HepG2 (cell line): ENCODE measurements at regions not wholly inside any gene's neighbourhood (a gene's known extent, or its start where the extent isn't known, plus 50 kb on each side); places are given as distances from the start of the nearest gene placed in this dataset.

Experiments
- ATAC-seq: fragments of 200-7000 bp; cut with Tn5 transposase; 3 replicates; pipeline ENCODE4 v1.9.1; 2020; ENCODE audit warnings: mild to moderate bottlenecking, moderate library complexity
- BruUV-seq: library from RNA; stranded (reverse); fragments of 400-500 nt; replicated peaks from 2 replicates; lab custom pipeline; 2021; lab: Mats Ljungman, UMichigan
- CTCF ChIA-PET: fragments of 300-600 bp; formaldehyde crosslinking; extraction: SDS; loops from one replicate; lab custom pipeline; 2021; ENCODE audit warnings: low total read pairs, inconsistent platforms, low intra/inter-chr PET ratio; lab: Yijun Ruan, JAX
- POLR2A ChIA-PET: fragments of 350-600 bp; sonication (Branson Sonifier 250); formaldehyde crosslinking; loops from one replicate; lab custom pipeline; 2020; ENCODE audit warnings: antibody characterized with exemption, inconsistent platforms; lab: Yijun Ruan, JAX
- DNase-seq: peaks from one replicate; pipeline ENCODE4 v3.0.0-alpha.2; 2015; ENCODE audit warnings: low spot score
- FAIRE-seq: peaks from 3 replicates; lab custom pipeline; 2011; peaks lifted over from hg19 to GRCh38; lab: Jason Lieb, UNC
- H2AFZ ChIP-seq: one replicate; pipeline ENCODE4 v1.6.1; 2011; ENCODE audit warnings: low read length, inconsistent platforms
- H3K27ac ChIP-seq: fragments of 300-600 bp; 3 replicates; pipeline ENCODE4 v1.8.0; 2011; ENCODE audit warnings: mixed run types, mild to moderate bottlenecking, mixed read lengths, low read length, inconsistent platforms; ENCODE audit not compliant: insufficient read depth; ENCODE audit errors: extremely low read length
- H3K27me3 ChIP-seq, 2 experiments: fragments of 200-600 bp in 1 of 2; 2 replicates in 1 of 2; 3 replicates in 1 of 2; pipeline versions ENCODE4 v1.6.0 to v1.8.0; 2011; ENCODE audit warnings: low read length in 2 of 2, mild to moderate bottlenecking in 2 of 2, moderate library complexity in 2 of 2, inconsistent platforms in 1 of 2; ENCODE audit not compliant: insufficient read depth in 2 of 2, control insufficient read depth in 1 of 2
- H3K36me3 ChIP-seq, 2 experiments: fragments of 200-600 bp in 1 of 2; replicated peaks in 1 of 2; 2 replicates in 1 of 2; 3 replicates in 1 of 2; pipeline versions ENCODE4 v1.5.1 to v1.8.0; 2011; ENCODE audit warnings: low read length in 2 of 2, inconsistent platforms in 1 of 2; ENCODE audit not compliant: insufficient read depth in 2 of 2, control insufficient read depth in 1 of 2
- H3K4me1 ChIP-seq: 2 replicates; pipeline ENCODE4 v1.5.1; 2012; ENCODE audit warnings: low read length, inconsistent platforms; ENCODE audit not compliant: insufficient read depth
- H3K4me2 ChIP-seq: 2 replicates; pipeline ENCODE4 v1.6.0; 2011; ENCODE audit warnings: low read depth, low read length, inconsistent platforms
- H3K4me3 ChIP-seq, 3 experiments: fragments of 200-600 bp in 1 of 3; sonication (generic), shearing (Covaris generic) in 1 of 3; replicated peaks in 1 of 3; 2 replicates each; pipeline ENCODE4 v1.5.1; 2011 to 2016; ENCODE audit warnings: low read length in 3 of 3, inconsistent platforms in 2 of 3, low read depth in 2 of 3, mild to moderate bottlenecking in 2 of 3, control low read depth in 1 of 3, mixed read lengths in 1 of 3; ENCODE audit not compliant: insufficient read depth in 1 of 3
- H3K79me2 ChIP-seq: one replicate; pipeline ENCODE4 v1.6.1; 2011; ENCODE audit warnings: low read length, inconsistent platforms; ENCODE audit not compliant: insufficient read depth
- H3K9ac ChIP-seq: 2 replicates; pipeline ENCODE4 v1.6.0; 2011; ENCODE audit warnings: mild to moderate bottlenecking, low read depth, low read length, inconsistent platforms; ENCODE audit not compliant: insufficient read depth
- H3K9me3 ChIP-seq: 2 replicates; pipeline ENCODE4 v1.5.1; 2012; ENCODE audit warnings: mild to moderate bottlenecking, low read length
- H4K20me1 ChIP-seq: 2 replicates; pipeline ENCODE4 v1.6.0; 2011; ENCODE audit warnings: inconsistent platforms, mild to moderate bottlenecking, low read length, moderate library complexity; ENCODE audit not compliant: insufficient read depth
- CEBPZ ChIP-seq: IDR thresholded peaks from 2 replicates; pipeline ENCODE4 v1.6.1; 2012; ENCODE audit warnings: low read length, improper control_type of control experiment
- CENPT ChIP-seq: sonication (generic); formaldehyde crosslinking; IDR thresholded peaks from 2 replicates; pipeline ENCODE4 v1.8.0; 2022; ENCODE audit warnings: low read depth, mild to moderate bottlenecking, moderate library complexity, missing genetic modification reagents
- NFYB ChIP-seq: sonication (generic); formaldehyde crosslinking; IDR thresholded peaks from 2 replicates; pipeline ENCODE4 v1.4.0; 2020; ENCODE audit warnings: missing genetic modification reagents
- PHB2 ChIP-seq: fragments of 450-650 bp; IDR thresholded peaks from 2 replicates; pipeline ENCODE4 v1.6.1; 2018; ENCODE audit not compliant: partially characterized antibody
- SOX13 ChIP-seq, 3 experiments: fragments of 450-650 bp in 1 of 3; sonication (generic) in 1 of 3; formaldehyde crosslinking in 1 of 3; IDR thresholded peaks in 2 of 3; conservative IDR thresholded peaks in 1 of 3; 2 replicates each; pipeline versions ENCODE4 v1.5.0 to v1.6.1; 2016 to 2020; ENCODE audit warnings: antibody characterized with exemption in 1 of 3, mild to moderate bottlenecking in 1 of 3, missing compliant biosample characterization in 1 of 3, missing genetic modification reagents in 1 of 3, moderate library complexity in 1 of 3
- ZC3H4 ChIP-seq: sonication (generic); formaldehyde crosslinking; IDR thresholded peaks from 2 replicates; pipeline ENCODE4 v1.4.0; 2020; ENCODE audit warnings: missing genetic modification reagents, borderline replicate concordance
- ZNF12 ChIP-seq: sonication (generic); formaldehyde crosslinking; IDR thresholded peaks from 2 replicates; pipeline ENCODE4 v1.5.0; 2020; ENCODE audit warnings: missing genetic modification reagents
- ZNF33B ChIP-seq: sonication (generic); formaldehyde crosslinking; IDR thresholded peaks from 2 replicates; pipeline ENCODE4 v1.5.1; 2020; ENCODE audit warnings: mild to moderate bottlenecking, missing genetic modification reagents
- ZNF484 ChIP-seq: sonication (generic); formaldehyde crosslinking; IDR thresholded peaks from 2 replicates; pipeline ENCODE4 v1.5.1; 2020; ENCODE audit warnings: mild to moderate bottlenecking, low read depth, missing genetic modification reagents, borderline replicate concordance
- WGBS: methylation state at CpG from one replicate; pipeline ENCODE4 v1.1.6; 2017; ENCODE audit warnings: low lambda C conversion rate; 5-methylcytosine and 5-hydroxymethylcytosine counted together
- in situ Hi-C: cut with HindIII; loops from 2 replicates; pipeline ENCODE4 v1.10.0; 2017; ENCODE audit warnings: low pct_unique_long_range_greater_than_20kb; ENCODE audit not compliant: extremely low pct_ligation_motif_present
- intact Hi-C: fragments of 100-400 bp; cut with micrococcal nuclease; formaldehyde crosslinking; loops from one replicate; pipeline ENCODE4 v1.10.0; 2022; ENCODE audit not compliant: unreplicated experiment
- TF ChIP-seq, protein P1 (sequence below): sonication (generic); formaldehyde crosslinking; IDR thresholded peaks from 2 replicates; pipeline ENCODE4 v1.8.0; 2022; ENCODE audit warnings: mild to moderate bottlenecking, missing genetic modification reagents; ENCODE audit not compliant: insufficient replicate concordance

DNA sequence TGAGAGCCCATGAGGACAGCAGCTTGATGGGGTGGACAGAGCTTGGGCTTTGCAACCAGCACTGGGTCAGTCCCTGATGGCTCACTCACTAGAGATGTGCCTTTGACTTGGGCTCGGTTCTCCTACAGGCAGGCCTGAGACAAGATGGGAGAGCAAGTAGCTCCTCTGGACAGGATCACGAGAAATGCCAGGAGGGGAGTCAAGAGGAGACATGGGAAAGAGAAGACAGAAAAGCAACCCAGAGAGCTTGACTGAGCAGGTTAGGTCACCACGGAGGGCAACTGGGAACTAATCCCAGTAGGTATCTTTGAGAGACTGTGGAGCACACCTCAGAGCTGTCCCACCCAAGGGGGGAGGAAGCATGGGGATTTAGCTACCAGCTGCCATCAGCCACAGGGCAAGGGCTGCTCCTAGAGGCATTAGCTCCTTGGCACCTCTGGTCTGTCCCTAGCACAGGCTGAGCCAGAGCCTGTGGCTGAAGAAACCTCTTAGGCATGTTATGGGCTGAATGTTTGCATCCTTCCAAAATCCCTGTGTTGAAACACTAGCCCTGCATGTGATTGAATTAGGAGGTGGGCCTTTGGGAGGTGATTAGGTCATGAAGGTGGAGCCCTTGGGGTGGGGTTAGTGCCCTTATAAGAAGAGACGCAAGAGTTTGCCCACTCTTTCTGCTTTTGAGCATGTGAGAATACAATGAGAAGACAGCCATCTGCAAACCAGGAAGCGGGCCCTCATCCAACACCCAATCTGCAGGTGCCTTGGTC lies 145.6 kb downstream of the SMIM20 start:
- CTCF ChIA-PET: no interaction called here
- Histone ChIP-seq H3K9me3 (no peaks in the 10 kb centered on the region), H3K9ac (no peak overlapping the region), H3K79me2 (no peaks in the 10 kb centered on the region), H4K20me1 (no peaks in the 10 kb centered on the region), H2AFZ (no peak overlapping the region), H3K27ac (no peak overlapping the region), H3K4me1 (no peaks in the 10 kb centered on the region), H3K4me2 (no peak overlapping the region), H3K4me3 (no peak overlapping the region), H3K36me3 (no peaks in the 10 kb centered on the region), H3K27me3 (no peaks in the 10 kb centered on the region)
- POLR2A ChIA-PET: no interaction called here
- FAIRE-seq (no peak), ATAC-seq (no peak), DNase-seq (no peak)
- TF ChIP-seq NFYB (CRISPR knock-in tag) (no peak), PHB2 (no peak), CENPT (CRISPR knock-in tag) (no peak), ZNF12 (CRISPR knock-in tag) (no peak), ZNF484 (no peak), CEBPZ (no peak), SOX13 (IDR thresholded peaks at IDR 0.05) (no peak), SOX13 (CRISPR knock-in tag; conservative IDR thresholded peaks at IDR 0.05 in 1 of 2, IDR thresholded peaks at IDR 0.05 in 1 of 2) (no peak), ZC3H4 (CRISPR knock-in tag) (no peak), ZNF33B (CRISPR knock-in tag) (no peak)
- TF ChIP-seq, protein P1, sequence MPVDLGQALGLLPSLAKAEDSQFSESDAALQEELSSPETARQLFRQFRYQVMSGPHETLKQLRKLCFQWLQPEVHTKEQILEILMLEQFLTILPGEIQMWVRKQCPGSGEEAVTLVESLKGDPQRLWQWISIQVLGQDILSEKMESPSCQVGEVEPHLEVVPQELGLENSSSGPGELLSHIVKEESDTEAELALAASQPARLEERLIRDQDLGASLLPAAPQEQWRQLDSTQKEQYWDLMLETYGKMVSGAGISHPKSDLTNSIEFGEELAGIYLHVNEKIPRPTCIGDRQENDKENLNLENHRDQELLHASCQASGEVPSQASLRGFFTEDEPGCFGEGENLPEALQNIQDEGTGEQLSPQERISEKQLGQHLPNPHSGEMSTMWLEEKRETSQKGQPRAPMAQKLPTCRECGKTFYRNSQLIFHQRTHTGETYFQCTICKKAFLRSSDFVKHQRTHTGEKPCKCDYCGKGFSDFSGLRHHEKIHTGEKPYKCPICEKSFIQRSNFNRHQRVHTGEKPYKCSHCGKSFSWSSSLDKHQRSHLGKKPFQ (CRISPR knock-in tag): no peak
- intact Hi-C loops: no loop called here
- in situ Hi-C loops: no loop called here
- 22% methylated on average over 5 of the region's 5 CpGs for WGBS
- no TSS peak for BruUV-seq
